Body of pancreas (tissue), 4 donors: ENCODE measurements at regions not wholly inside any gene's neighbourhood (a gene's known extent, or its start where the extent isn't known, plus 50 kb on each side); places are given as distances from the start of the nearest gene placed in this dataset.

Experiments used
- ATAC-seq: fragments of 150-250 bp; one replicate; pipeline ENCODE4 v1.9.1; 2016
- DNase-seq, 4 donors: peaks; one replicate each; pipeline ENCODE4 v3.0.0-alpha.2; 2019
- H3K27ac ChIP-seq, 4 donors: fragments of 200-600 bp; sonication (generic); 1 replicate in 3 of 4; 2 replicates in 1 of 4; pipeline versions ENCODE4 v1.5.1 to v1.6.1; 2016 to 2019; ENCODE audit warnings: mild to moderate bottlenecking in 1 of 4, mixed read lengths in 1 of 4, moderate library complexity in 1 of 4
- H3K27me3 ChIP-seq, 2 donors: fragments of 200-600 bp; sonication (generic); one replicate each; pipeline ENCODE4 v1.6.0; 2016; ENCODE audit warnings: mild to moderate bottlenecking in 1 of 2
- H3K36me3 ChIP-seq, 2 donors: fragments of 200-600 bp; sonication (generic); replicated peaks in 1 of 2; 2 replicates each; pipeline ENCODE4 v1.5.1; 2016; ENCODE audit warnings: low read depth in 2 of 2; ENCODE audit not compliant: insufficient read depth in 1 of 2
- H3K4me1 ChIP-seq: fragments of 200-600 bp; sonication (generic); one replicate; pipeline ENCODE4 v1.6.0; 2016
- H3K4me3 ChIP-seq, 2 donors: fragments of 200-600 bp; sonication (generic); 1 replicate in 1 of 2; 2 replicates in 1 of 2; pipeline ENCODE4 v1.5.1; 2016 to 2019
- H3K9me3 ChIP-seq, 3 donors: fragments of 200-600 bp; sonication (generic); 1 replicate in 2 of 3; 2 replicates in 1 of 3; pipeline ENCODE4 v1.5.1; 2016
- CTCF ChIP-seq, 7 experiments: fragments of 450-650 bp in 4 of 7; fragments of 200-600 bp in 3 of 7; sonication (generic) in 3 of 7; IDR thresholded peaks; one replicate each; pipeline ENCODE4 v1.5.1; 2016 to 2019; ENCODE audit warnings: antibody characterized with exemption in 7 of 7
- POLR2A ChIP-seq, 3 donors: fragments of 450-650 bp; IDR thresholded peaks; one replicate each; pipeline ENCODE4 v1.6.1; 2016; ENCODE audit warnings: antibody characterized with exemption in 3 of 3, mild to moderate bottlenecking in 2 of 3
- WGBS, 2 donors: methylation state at CpG; one replicate each; pipeline ENCODE4 v1.1.5; 2017; 5-methylcytosine and 5-hydroxymethylcytosine counted together
- intact Hi-C: fragments of 100-400 bp; cut with DNase I; formaldehyde crosslinking; loops from one replicate; pipeline ENCODE4 v1.15.1; 2023

GRCh38 chr2:52639692-52640091 is 1127.9 kb upstream of the CHAC2 start:
- H3K36me3 ChIP-seq = no peaks in the 10 kb centered on the region
- DNase-seq (no peak), ATAC-seq (no peak)
- no peaks in the 10 kb centered on the region for H3K9me3 ChIP-seq
- 89 to 90% methylated on average over 2 of the region's 2 CpGs for WGBS, 2 donors
- intact Hi-C loops = no loop called here
- TF ChIP-seq CTCF (IDR thresholded peaks at IDR 0.05) (no peak), POLR2A (IDR thresholded peaks at IDR 0.05) (no peak)
- no peak overlapping the region for H3K27ac ChIP-seq
- no peak overlapping the region for H3K4me3 ChIP-seq
- H3K4me1 ChIP-seq = no peaks in the 10 kb centered on the region
- no peaks in the 10 kb centered on the region for H3K27me3 ChIP-seq

GRCh38 chr2:52632543-52632942 is 1135.1 kb upstream of the CHAC2 start:
- H3K4me3 ChIP-seq = no peak overlapping the region
- ATAC-seq = no peak
- no peaks in the 10 kb centered on the region for H3K27me3 ChIP-seq
- no peak for DNase-seq
- intact Hi-C loops = no loop called here
- H3K4me1 ChIP-seq = no peaks in the 10 kb centered on the region
- no peak for TF ChIP-seq CTCF (IDR thresholded peaks at IDR 0.05)
- no peak for TF ChIP-seq POLR2A (IDR thresholded peaks at IDR 0.05)
- H3K27ac ChIP-seq = no peak overlapping the region
- no peaks in the 10 kb centered on the region for H3K36me3 ChIP-seq
- H3K9me3 ChIP-seq = no peaks in the 10 kb centered on the region
- 87 to 90% methylated on average over 6 of the region's 6 CpGs for WGBS, 2 donors

DNA sequence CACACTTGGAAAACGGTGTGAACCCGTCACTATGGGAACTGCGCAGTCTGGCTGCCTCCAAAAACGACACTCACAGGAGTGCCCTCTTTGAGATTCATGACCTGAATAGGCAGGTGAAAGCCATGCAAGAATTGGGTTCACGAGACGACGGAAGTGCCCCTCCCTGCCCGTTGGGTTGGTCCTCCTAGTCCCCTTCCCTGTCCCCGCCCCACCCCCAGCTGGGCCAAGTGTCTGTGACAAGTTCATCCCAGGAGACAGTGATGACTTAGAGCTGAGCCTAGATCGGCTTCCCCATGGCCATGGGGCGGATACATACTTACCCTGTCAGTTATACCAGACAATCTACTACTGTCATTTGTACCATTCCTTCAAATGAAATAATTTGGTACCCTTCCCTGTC is 1137.7 kb upstream of the CHAC2 start:
- no peak for DNase-seq

GRCh38 chr2:52629531-52629930 is 1138.1 kb upstream of the CHAC2 start:
- TF ChIP-seq POLR2A (IDR thresholded peaks at IDR 0.05) = no peak
- TF ChIP-seq CTCF (IDR thresholded peaks at IDR 0.05) = no peak
- DNase-seq (no peak), ATAC-seq (no peak)
- no peaks in the 10 kb centered on the region for H3K9me3 ChIP-seq
- intact Hi-C loops = no loop called here
- H3K27me3 ChIP-seq = no peaks in the 10 kb centered on the region
- WGBS, 2 donors = 96% methylated on average over 35 to 36 of the region's 36 CpGs
- no peak overlapping the region for H3K27ac ChIP-seq
- H3K4me1 ChIP-seq = no peaks in the 10 kb centered on the region
- H3K36me3 ChIP-seq = no peaks in the 10 kb centered on the region
- H3K4me3 ChIP-seq = no peak overlapping the region

More for the DNA sequence above, 1137.7 kb upstream of the CHAC2 start:
- Histone ChIP-seq H3K9me3 (no peaks in the 10 kb centered on the region), H3K27ac (no peak overlapping the region), H3K4me1 (no peaks in the 10 kb centered on the region), H3K36me3 (no peaks in the 10 kb centered on the region), H3K27me3 (no peaks in the 10 kb centered on the region), H3K4me3 (no peak overlapping the region)
- no peak for ATAC-seq
- intact Hi-C loops = no loop called here
- WGBS, 2 donors = 87 to 90% methylated on average over 11 of the region's 11 CpGs
- TF ChIP-seq CTCF (IDR thresholded peaks at IDR 0.05) (no peak), POLR2A (IDR thresholded peaks at IDR 0.05) (no peak)

GRCh38 chr2:52622266-52622665 is 1145.3 kb upstream of the CHAC2 start:
- 70 to 78% methylated on average over 2 of the region's 2 CpGs for WGBS, 2 donors
- no peak for ATAC-seq
- no peaks in the 10 kb centered on the region for H3K4me1 ChIP-seq
- no peaks in the 10 kb centered on the region for H3K9me3 ChIP-seq
- H3K4me3 ChIP-seq = no peak overlapping the region
- H3K36me3 ChIP-seq = no peaks in the 10 kb centered on the region
- DNase-seq = no peak
- no peak overlapping the region for H3K27ac ChIP-seq
- intact Hi-C loops = no loop called here
- H3K27me3 ChIP-seq = no peaks in the 10 kb centered on the region
- no peak for TF ChIP-seq POLR2A (IDR thresholded peaks at IDR 0.05)
- TF ChIP-seq CTCF (IDR thresholded peaks at IDR 0.05) = no peak
